Pons (tissue), 1 donor: ENCODE measurements at regions not wholly inside any gene's neighbourhood (a gene's known extent, or its start where the extent isn't known, plus 50 kb on each side); places are given as distances from the start of the nearest gene placed in this dataset.

ENCODE experiments used
- DNase-seq: peaks from one replicate; pipeline ENCODE4 v3.0.0-alpha.2; 2016; ENCODE audit warnings: low spot score

GRCh38 chr5:152869971-152870370 is 464.9 kb upstream of the NMUR2 start:
- DNase-seq = no peak

- DNase-seq = no peak
Observed at GRCh38 chr5:152882621-152883020, 477.5 kb upstream of the NMUR2 start.

GRCh38 chr5:152883066-152883775 is 478.1 kb upstream of the NMUR2 start:
- DNase-seq = no peak

GRCh38 chr5:152884006-152884405 is 478.9 kb upstream of the NMUR2 start:
- no peak for DNase-seq

- DNase-seq = no peak
Observed at GRCh38 chr5:152900332-152900731, 495.3 kb upstream of the NMUR2 start.

GRCh38 chr5:152901754-152902153 is 496.7 kb upstream of the NMUR2 start:
- no peak for DNase-seq

GRCh38 chr5:152905286-152905685 is 500.2 kb upstream of the NMUR2 start:
- no peak for DNase-seq

- no peak for DNase-seq
Observed at GRCh38 chr5:152907488-152908245, 502.6 kb upstream of the NMUR2 start.

GRCh38 chr5:152912924-152913323 is 507.8 kb upstream of the NMUR2 start:
- no peak for DNase-seq

GRCh38 chr5:152932621-152933020 is 527.5 kb upstream of the NMUR2 start:
- no peak for DNase-seq

- DNase-seq = no peak
Observed at GRCh38 chr5:152933056-152933455, 528.0 kb upstream of the NMUR2 start.

GRCh38 chr5:152938630-152939029 is 533.6 kb upstream of the NMUR2 start:
- DNase-seq = no peak

GRCh38 chr5:152942633-152943336 is 537.7 kb upstream of the NMUR2 start:
- no peak for DNase-seq

- no peak for DNase-seq
Observed at GRCh38 chr5:152953788-152954483, 536.5 kb upstream of the GRIA1 start.

GRCh38 chr5:152956943-152957613 is 533.4 kb upstream of the GRIA1 start:
- DNase-seq = no peak

- no peak for DNase-seq
Observed at GRCh38 chr5:152978141-152978835, 512.2 kb upstream of the GRIA1 start.

GRCh38 chr5:152987131-152987530 is 503.3 kb upstream of the GRIA1 start:
- DNase-seq = no peak

- DNase-seq = no peak
Observed at GRCh38 chr5:152990217-152990616, 500.3 kb upstream of the GRIA1 start.

GRCh38 chr5:152990649-152991048 is 499.8 kb upstream of the GRIA1 start:
- no peak for DNase-seq

- DNase-seq = no peak
Observed at GRCh38 chr5:152994033-152994680, 496.3 kb upstream of the GRIA1 start.
